ENCODE measurements at regions not wholly inside any gene's neighbourhood (a gene's known extent, or its start where the extent isn't known, plus 50 kb on each side); places are given as distances from the start of the nearest gene placed in this dataset.
"Not testable (repeated sequence)": the region's sequence is repeated elsewhere in the genome, so short reads cannot be mapped to it uniquely, and the experiment has no call there.

DNA sequence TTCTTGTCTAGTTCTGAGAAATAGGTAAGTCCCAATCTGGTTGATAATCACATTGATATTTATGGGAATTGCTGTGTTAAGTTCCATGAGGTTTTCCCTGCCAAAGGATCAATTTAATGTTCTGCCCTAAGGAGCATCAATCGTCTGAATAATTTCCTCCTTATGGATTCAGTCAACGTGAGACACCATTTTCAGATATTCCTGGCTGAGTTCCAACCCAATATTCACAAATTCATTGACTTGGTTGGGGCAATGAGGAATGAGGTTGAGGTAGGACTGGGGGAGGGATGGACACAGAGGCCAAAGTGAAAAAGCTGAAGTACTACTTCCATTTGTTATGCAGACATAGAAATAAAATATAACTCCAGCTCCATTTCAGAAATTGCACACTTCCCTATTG lies 99.1 kb downstream of the ZNF622 start:
- Mint-ChIP-seq H3K27me3 (peaks cover 6% of the 10 kb centered on the region), H3K36me3 (ENCODE audit: low read depth) (no peaks in the 10 kb centered on the region), H3K4me1 (ENCODE audit: low read depth) (no peaks in the 10 kb centered on the region), H3K9me3 (no peaks in the 10 kb centered on the region), H3K4me3 (no peak overlapping the region), H3K27ac (no peak overlapping the region)
- no peak for ATAC-seq
- TF ChIP-seq, protein P1, sequence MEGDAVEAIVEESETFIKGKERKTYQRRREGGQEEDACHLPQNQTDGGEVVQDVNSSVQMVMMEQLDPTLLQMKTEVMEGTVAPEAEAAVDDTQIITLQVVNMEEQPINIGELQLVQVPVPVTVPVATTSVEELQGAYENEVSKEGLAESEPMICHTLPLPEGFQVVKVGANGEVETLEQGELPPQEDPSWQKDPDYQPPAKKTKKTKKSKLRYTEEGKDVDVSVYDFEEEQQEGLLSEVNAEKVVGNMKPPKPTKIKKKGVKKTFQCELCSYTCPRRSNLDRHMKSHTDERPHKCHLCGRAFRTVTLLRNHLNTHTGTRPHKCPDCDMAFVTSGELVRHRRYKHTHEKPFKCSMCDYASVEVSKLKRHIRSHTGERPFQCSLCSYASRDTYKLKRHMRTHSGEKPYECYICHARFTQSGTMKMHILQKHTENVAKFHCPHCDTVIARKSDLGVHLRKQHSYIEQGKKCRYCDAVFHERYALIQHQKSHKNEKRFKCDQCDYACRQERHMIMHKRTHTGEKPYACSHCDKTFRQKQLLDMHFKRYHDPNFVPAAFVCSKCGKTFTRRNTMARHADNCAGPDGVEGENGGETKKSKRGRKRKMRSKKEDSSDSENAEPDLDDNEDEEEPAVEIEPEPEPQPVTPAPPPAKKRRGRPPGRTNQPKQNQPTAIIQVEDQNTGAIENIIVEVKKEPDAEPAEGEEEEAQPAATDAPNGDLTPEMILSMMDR (IDR thresholded peaks at IDR 0.05) = no peak
- no peak for DNase-seq
- ChIA-PET POLR2A (no interaction called here), CTCF (no interaction called here)
- intact Hi-C loops (cut with micrococcal nuclease) = no loop called here

DNA sequence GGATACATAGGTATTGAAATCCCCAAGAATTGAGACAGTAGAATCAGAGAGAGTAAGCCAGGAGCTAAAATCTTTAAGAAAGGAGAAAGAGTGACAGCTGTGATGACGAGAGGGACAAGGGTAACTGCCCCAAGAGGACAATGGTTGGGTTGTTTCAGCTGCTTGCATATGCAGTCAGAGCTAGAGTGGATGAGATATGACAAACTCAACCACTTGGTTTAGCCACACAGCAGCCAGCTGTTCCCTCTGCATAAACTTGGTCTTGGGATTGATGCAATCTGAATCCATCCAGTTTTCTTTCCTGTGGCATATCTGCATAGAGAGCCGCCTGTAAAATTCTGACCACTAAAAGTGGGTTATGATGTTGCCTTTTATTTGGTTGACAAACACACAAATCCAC lies 100.7 kb downstream of the ZNF622 start:
- H3K4me1 Mint-ChIP-seq (ENCODE audit: low read depth) = no peaks in the 10 kb centered on the region

DNA sequence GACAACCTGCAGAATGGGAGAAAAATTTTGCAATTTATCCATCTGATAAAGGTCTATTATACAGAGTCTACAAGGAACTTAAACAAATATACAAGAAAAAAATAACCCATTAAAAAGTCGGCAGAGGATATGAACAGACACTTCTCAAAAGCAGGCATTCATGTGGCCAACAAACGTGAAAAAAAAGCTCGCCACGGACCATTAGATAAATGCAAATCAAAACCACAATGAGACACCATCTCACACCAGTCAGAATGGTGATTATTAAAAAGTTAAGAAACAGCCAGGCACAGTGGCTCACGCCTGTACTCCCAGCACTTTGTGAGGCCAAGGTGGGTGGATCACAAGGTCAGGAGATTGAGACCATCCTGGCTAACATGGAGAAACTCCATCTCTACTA lies 112.2 kb downstream of the ZNF622 start:
- intact Hi-C loops (cut with micrococcal nuclease); CTCF ChIA-PET; H3K36me3 Mint-ChIP-seq (ENCODE audit: low read depth); ATAC-seq; H3K27ac Mint-ChIP-seq; DNase-seq; H3K4me3 Mint-ChIP-seq; H3K9me3 Mint-ChIP-seq; H3K4me1 Mint-ChIP-seq (ENCODE audit: low read depth); H3K27me3 Mint-ChIP-seq; POLR2A ChIA-PET: not testable (repeated sequence)

More for the DNA sequence above, 100.7 kb downstream of the ZNF622 start:
- no peak overlapping the region for H3K4me3 Mint-ChIP-seq
- H3K36me3 Mint-ChIP-seq (ENCODE audit: low read depth) = no peaks in the 10 kb centered on the region
- intact Hi-C loops (cut with micrococcal nuclease) = no loop called here
- DNase-seq (no peak), ATAC-seq (no peak)
- H3K27ac Mint-ChIP-seq = no peak overlapping the region
- H3K27me3 Mint-ChIP-seq = peaks cover 6% of the 10 kb centered on the region
- TF ChIP-seq, protein P1 (IDR thresholded peaks at IDR 0.05) = no peak
- ChIA-PET POLR2A (no interaction called here), CTCF (no interaction called here)
- H3K9me3 Mint-ChIP-seq = no peaks in the 10 kb centered on the region

DNA sequence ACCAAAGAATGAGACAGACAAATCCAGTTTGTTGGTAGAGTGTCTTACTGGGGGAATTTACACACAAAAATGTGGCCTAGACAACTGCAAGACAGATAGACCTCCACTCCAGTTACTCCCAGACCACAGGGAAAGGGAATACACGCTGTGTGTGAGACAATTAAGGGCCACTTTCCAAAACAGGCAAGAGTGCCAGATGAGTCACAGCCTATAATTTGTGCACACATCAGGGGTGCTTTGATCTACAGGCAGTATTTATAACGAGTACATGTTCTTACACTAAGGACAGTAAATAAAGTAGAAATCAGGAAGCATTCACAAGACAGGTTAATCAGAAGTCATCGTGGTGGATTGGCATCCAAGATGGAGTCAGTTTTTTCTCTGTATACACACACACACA lies 114.8 kb downstream of the ZNF622 start:
- H3K27ac Mint-ChIP-seq = no peak overlapping the region
- ATAC-seq (no peak), DNase-seq (no peak)
- H3K9me3 Mint-ChIP-seq = no peaks in the 10 kb centered on the region
- H3K36me3 Mint-ChIP-seq (ENCODE audit: low read depth) = no peaks in the 10 kb centered on the region
- intact Hi-C loops (cut with micrococcal nuclease) = no loop called here
- CTCF ChIA-PET = interaction anchor here (1.6 kb wide), 1 partner anchor 185 kb away, joined by 3 read pairs; no protein-coding TSS in a partner anchor
- TF ChIP-seq, protein P1 (IDR thresholded peaks at IDR 0.05) = no peak
- no peaks in the 10 kb centered on the region for H3K4me1 Mint-ChIP-seq (ENCODE audit: low read depth)
- POLR2A ChIA-PET = no interaction called here
- peaks cover 3% of the 10 kb centered on the region for H3K27me3 Mint-ChIP-seq
- no peak overlapping the region for H3K4me3 Mint-ChIP-seq

DNA sequence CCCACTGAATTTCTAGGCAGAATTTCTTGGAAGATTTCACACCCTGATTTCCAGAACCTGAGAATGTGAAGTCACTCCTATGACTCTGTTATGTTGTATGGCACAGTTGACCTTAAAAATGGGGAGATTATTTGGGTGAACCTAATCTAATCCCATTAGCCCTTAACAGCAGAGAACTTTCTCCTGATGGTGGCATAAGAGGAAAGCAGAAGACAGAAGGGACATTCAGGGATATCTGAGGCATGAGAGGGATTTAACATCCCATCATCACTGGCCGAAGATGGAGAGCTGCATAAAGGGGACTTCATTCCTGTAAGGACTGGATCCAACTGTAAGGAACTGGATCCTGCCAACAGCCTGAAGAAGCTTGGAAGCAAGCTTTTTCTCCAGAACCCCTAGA lies 119.2 kb downstream of the ZNF622 start:
- Mint-ChIP-seq H3K27me3 (peaks cover under 1% of the 10 kb centered on the region), H3K4me3 (no peak overlapping the region), H3K4me1 (ENCODE audit: low read depth) (no peaks in the 10 kb centered on the region), H3K27ac (no peak overlapping the region), H3K36me3 (ENCODE audit: low read depth) (no peaks in the 10 kb centered on the region), H3K9me3 (peaks cover 2% of the 10 kb centered on the region)
- intact Hi-C loops (cut with micrococcal nuclease) = no loop called here
- no peak for ATAC-seq
- ChIA-PET CTCF (no interaction called here), POLR2A (no interaction called here)
- TF ChIP-seq, protein P1 (IDR thresholded peaks at IDR 0.05) = no peak
- DNase-seq = no peak

DNA sequence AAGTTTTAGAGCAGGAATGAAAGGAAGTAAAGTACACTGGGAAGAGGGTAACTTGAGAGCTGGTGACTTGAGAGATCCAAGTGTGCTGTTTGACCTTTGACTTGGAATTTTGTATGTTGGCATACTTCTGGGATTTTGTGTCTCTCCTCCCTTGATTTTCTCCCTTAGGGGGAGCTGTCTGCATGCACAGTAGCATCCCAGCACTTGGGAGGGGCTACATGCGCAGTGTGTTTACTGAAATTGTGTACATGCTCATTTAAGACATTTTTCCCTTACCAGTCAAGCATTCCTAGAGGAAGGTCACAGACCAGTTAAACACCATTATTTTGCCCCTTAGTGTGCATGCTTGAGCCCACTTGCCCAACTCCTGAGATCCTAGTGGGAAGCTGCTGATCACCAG lies 120.1 kb downstream of the ZNF622 start:
- TF ChIP-seq, protein P1 (IDR thresholded peaks at IDR 0.05) = no peak
- ChIA-PET POLR2A (no interaction called here), CTCF (no interaction called here)
- H3K36me3 Mint-ChIP-seq (ENCODE audit: low read depth) = no peaks in the 10 kb centered on the region
- no peaks in the 10 kb centered on the region for H3K27me3 Mint-ChIP-seq
- ATAC-seq (no peak), DNase-seq (no peak)
- H3K4me1 Mint-ChIP-seq (ENCODE audit: low read depth) = no peaks in the 10 kb centered on the region
- intact Hi-C loops (cut with micrococcal nuclease) = no loop called here
- H3K27ac Mint-ChIP-seq = no peak overlapping the region
- H3K9me3 Mint-ChIP-seq = peaks cover 2% of the 10 kb centered on the region
- H3K4me3 Mint-ChIP-seq = no peak overlapping the region

Measured in activated CD8-positive, alpha-beta T cell treated with anti-CD3 and anti-CD28 coated beads for 36 hours (primary cell).